Hematopoietic multipotent progenitor cell treated with erythropoietin and hydrocortisone succinate and interleukin-3 and kit ligand, for 6 days (in vitro differentiated cells): ENCODE measurements at regions not wholly inside any gene's neighbourhood (a gene's known extent, or its start where the extent isn't known, plus 50 kb on each side); places are given as distances from the start of the nearest gene placed in this dataset.
"Not testable (repeated sequence)": the region's sequence is repeated elsewhere in the genome, so short reads cannot be mapped to it uniquely, and the experiment has no call there.

Experiments
- DNase-seq: peaks from one replicate; pipeline ENCODE4 v3.0.0-alpha.2; 2015

DNA sequence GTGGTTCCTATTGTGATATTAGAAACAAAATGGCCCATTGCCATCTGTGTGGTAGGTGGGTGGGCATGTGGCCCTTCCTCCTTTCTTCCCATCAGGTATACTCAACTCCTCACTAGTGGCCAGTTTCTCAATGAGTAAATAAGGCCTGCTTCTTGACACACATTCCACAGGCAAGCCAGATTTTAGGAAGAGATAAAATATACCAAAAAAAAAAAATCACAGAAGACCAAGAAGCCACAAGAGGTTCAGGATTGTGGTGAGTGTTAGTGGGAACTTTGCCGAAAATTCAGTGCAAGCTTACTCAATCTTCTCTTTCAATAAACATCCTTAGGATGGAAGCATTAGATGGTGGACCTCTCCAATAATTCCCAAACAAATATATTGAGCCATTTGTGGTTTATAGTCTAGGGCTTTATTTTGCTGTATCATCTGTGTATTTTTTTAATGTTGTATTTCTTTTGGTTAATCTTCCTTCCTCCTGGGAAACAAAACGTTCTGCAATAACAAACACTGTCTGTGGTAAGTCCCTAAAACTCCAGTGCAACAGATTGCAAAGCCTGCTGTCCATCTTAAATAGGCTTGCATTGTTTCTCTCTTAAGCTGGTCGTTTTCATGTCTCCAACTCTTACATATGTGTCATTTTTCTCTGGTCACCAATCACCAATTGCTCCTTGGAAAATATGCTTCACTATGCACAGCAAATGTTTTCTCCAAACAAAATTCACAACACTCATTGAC is 289.9 kb upstream of the KITLG start:
- DNase-seq = no peak

- DNase-seq = no peak
Measured at GRCh38 chr12:88868050-88868449, 287.8 kb upstream of the KITLG start.

- DNase-seq = no peak
Measured at GRCh38 chr12:88867510-88867909, 287.2 kb upstream of the KITLG start.

DNA sequence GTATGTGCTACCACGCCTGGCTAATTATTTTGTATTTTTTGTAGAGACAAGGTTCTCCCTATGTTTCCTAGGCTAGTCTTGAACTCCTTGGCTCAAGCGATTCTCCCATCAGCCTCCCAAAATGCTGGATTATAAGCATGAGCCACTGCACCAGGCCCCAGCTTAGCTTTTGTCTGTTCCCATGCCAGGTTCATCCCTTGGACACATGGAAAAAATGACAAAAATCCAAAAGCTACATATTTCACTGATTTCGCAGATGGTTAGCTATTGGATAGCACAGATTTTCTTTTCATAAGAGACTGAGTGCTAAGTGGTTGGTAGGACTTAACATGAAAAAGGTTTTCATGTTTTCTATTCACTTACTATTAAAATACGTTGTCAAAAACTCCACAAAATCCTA is 286.6 kb upstream of the KITLG start:
- DNase-seq = no peak

- no peak for DNase-seq
Measured at GRCh38 chr12:88865537-88865936, 285.3 kb upstream of the KITLG start.

- no peak for DNase-seq
Measured at GRCh38 chr12:88860851-88861250, 280.6 kb upstream of the KITLG start.

DNA sequence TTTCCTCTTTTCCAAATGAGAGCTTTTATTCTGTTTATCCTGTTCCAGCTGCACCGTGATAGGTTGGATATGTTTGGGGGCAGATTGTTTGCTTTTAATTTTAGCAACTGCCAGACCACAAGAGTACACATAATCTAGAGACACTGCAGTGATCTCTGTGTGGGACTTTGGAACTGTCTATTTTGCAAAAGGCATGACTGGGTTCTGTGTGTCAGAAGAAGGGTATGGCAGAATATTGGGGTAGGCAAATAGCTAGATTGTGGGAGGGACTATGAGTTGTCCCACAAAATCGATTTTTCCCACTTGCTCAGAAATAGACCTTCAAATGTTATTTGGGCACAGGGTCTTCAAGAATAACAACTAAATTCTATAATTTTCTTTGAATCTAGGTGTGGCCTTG is 275.9 kb upstream of the KITLG start:
- no peak for DNase-seq

DNA sequence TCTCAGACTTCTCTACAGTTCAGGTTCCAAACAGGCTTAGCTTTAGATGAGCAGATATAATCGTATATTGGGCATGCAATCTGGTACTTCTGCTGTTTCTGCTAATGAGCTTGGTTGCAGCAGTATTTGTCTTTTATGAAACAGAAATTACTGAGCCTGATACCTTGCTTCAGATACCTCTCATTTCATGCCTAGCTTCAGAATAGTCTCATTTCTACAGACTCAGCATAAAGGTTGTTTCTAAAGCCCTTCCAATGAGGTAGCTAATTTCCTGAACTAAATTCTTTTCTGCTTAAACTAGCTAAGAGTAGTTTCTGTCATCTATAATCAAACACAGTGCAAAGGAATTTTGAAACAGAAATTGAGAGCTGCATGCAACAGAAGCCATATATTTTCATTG is 275.0 kb upstream of the KITLG start:
- DNase-seq = no peak

DNA sequence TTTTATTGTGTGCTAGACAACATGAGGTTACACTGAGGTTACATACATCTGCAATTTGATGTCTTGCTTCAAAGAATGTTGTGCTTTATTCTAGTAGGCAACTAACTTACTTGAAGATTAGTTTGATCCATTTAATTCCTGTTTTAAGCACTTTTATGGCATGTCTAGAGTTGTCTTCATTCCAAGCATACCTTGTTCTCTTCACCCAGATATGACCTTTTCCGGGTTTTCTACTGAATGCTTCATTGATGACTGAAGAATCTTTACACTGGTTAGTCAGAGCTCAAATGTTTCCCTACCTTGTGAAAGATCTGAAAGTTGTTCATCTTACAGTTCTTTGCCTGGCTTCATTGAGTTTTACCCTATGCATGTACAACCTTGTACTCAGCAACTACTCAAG is 274.0 kb upstream of the KITLG start:
- DNase-seq = no peak

GRCh38 chr12:88847246-88847645 is 267.0 kb upstream of the KITLG start:
- DNase-seq = not testable (repeated sequence)

DNA sequence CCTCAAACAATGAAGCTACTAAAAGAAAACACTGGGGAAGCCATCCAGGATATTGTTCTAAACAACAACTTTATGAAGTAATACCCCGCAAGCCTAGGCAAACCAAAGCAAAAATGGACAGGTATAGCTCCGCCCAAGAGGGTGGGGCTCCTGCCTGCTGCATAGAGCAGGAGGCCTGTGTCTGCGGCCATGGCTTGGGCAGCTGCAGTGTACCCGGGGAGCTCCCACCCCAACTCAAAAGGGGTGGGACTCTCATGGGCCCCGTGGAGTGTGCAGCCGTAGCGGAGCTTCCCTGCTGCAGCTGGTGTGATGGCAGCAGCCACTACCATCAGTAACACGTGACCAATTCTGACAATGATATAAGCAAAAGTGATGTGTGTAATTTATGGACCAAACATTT is 264.2 kb upstream of the KITLG start:
- DNase-seq = no peak

GRCh38 chr12:88842314-88842713 is 262.0 kb upstream of the KITLG start:
- no peak for DNase-seq

GRCh38 chr12:88839486-88839885 is 259.2 kb upstream of the KITLG start:
- DNase-seq = no peak

DNA sequence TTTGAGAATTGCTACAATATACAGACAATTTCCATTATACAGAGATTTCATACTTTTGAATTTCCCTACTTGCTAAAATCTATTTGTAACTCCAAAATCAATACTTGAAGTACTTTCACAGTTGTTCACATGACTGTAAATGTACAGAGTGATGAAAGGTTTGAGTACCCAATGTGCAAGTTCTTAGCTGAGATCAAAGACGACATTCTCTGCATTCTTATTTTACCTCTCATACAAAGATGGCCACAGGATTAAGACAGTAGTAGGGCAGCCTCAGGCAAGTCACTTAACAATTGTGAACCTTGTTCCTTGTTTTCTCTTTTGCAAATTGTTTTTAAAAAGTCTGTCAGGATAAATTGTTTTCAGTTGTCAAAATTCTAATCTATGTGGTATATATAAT is 255.9 kb upstream of the KITLG start:
- no peak for DNase-seq

DNA sequence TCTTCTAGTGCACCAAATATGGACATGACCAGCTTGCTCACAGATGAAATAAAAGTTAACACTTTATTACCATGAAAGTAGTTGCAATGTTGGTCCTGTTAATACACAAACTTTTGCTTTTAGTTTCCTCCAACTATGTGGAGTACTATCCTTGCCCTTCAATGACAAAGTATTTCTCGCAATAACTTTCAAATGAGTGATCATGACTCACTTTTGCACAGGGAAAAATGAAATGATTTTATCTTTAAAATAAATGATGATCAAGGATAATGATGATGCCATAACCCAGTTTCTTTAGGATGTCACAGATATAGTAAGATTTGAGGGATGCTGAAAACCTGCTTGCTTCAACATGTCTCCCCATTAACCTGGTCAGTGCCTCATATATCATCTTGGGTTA is 254.0 kb upstream of the KITLG start:
- no peak for DNase-seq

DNA sequence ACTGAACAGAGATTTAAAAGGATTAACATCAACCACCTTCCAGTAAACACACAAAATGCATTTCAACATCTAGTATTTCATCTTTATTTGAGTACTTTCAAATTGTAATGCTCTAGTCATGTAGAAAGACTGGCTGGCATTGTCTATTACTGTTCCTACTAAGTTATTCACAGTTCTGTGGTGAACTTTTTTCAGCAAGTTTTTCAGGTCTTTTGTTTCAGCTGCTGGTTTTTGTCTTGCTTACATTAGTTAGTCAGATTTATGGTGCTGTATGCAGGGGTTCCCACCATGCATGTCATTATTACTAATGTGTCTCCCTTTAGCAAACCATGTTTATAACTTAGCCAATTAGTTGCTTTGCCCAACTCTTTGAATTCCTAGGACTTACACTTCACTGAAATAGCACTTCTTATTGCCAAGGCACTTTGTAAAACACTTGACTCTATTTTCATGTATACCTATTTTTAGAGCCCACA is 253.4 kb upstream of the KITLG start:
- DNase-seq = no peak

DNA sequence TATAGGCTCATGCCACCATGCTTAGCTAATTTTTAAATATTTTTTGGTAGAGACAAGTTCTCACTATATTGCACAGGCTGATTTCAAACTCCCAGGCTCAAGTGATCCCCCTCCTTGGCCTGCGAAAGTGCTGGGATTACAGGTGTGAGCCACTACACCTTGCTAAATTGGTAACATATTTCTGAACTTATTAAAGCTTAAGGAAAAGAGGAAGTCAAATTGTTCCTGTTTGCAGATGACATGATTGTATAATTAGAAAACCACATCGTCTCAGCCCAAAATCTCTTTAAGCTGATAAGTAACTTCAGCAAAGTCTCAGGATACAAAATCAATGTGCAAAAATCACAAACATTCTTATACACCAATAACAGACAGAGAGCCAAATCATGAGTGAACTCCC is 248.3 kb upstream of the KITLG start:
- DNase-seq = not testable (repeated sequence)

DNA sequence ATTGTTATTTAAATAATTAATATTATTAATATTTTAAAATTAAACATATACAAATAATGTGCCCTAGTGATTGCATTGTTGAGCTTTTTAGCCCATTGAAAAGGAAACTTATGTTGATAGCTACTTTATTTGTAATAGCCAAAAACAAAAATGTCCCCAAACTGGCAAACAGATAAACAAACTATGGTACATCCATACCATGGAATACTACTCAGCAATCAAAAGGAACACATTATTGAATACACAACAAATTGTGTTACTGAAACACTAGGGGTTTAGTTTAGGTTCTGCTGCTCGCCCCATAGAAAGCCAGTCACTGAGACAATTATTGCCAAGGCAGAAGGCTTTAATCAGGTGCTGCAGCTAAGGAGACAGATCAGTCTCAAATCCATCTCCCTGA is 239.7 kb upstream of the KITLG start:
- DNase-seq = no peak

DNA sequence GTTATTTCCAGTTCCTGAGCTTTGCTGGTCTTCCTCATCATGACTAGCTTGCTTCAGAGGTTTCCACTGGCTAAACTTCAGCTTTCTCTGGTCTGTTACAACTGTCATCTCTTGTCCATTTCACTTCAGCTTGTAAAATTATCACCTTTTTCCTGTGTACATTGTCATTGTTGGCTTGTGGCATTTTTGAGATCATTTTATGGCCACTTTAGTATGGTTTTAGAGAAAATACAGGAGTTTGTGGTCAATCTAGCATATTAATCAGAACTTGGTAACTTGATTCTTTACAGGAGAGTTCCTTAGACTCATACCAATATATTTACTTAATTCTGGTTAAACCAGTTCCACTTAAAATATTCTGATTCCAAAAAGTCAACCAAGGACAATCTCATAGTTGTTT is 235.9 kb upstream of the KITLG start:
- no peak for DNase-seq

- no peak for DNase-seq
Measured at GRCh38 chr12:88814779-88815178, 234.5 kb upstream of the KITLG start.

- no peak for DNase-seq
Measured at GRCh38 chr12:88812610-88813009, 232.3 kb upstream of the KITLG start.

DNA sequence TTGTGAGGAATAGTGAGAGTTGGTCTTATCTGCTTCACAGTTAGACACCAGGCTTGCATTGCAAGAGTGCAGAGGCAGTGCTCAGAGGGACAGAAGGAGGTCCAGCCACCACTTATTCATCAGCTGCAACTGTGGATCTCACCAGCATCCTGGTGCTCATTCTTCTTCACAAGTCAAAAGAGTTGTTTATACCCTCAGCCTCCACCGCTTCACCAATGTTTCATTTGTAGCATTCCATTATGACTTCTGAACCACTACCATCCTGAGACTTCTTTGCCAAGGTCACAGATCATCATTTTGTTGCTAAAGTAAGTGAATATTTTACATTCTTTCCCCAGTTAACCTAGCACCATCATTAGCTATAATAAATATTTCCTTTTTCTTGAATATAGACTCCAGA is 230.5 kb upstream of the KITLG start:
- no peak for DNase-seq

DNA sequence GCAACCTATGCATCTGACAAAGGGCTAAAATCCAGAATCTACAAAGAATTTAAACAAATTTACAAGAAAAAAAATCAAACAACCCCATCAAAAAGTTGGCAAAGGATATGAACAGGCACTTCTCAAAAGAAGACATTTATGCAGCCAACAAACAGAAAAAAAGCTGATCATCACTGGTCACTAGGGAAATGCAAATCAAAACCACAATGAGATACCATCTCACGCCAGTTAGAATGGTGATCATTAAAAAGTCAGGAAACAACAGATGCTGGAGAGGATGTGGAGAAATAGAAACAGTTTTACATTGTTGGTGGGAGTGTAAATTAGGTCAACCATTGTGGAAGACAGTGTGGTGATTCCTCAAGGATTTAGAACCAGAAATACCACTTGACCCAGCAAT is 229.6 kb upstream of the KITLG start:
- not testable (repeated sequence) for DNase-seq

DNA sequence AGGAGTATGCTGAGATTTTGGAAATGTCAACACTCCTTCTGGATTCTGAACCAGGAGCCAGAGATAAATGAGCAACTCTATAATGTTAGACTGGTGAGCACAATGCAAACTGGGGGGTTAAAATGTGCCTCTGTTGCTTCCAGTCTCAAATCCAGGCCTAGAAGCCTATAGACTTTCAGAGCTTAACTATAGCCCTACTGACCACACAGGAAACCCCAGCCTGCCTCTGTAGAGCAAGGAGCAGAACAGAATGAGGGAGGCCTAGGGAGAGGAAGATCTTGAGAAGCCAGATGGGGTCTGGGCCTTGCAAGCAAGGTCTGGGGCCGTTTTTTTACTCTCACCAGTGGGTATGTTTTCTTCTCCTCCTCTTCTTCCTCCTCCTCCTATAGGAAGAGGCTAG is 225.4 kb upstream of the KITLG start:
- no peak for DNase-seq

GRCh38 chr12:88805286-88805685 is 225.0 kb upstream of the KITLG start:
- DNase-seq = no peak
